Activated naive CD4-positive, alpha-beta T cell treated with anti-CD3 and anti-CD28 coated beads, Interleukin-2, amount 50 U/mL, for 24 hours (primary cell): ENCODE measurements at regions not wholly inside any gene's neighbourhood (a gene's known extent, or its start where the extent isn't known, plus 50 kb on each side); places are given as distances from the start of the nearest gene placed in this dataset.
"Not testable (repeated sequence)": the region's sequence is repeated elsewhere in the genome, so short reads cannot be mapped to it uniquely, and the experiment has no call there.

Experiments
- H3K27ac Mint-ChIP-seq: one replicate; pipeline ENCODE4 v1.8.0; 2021; ENCODE audit warnings: mild to moderate bottlenecking, mixed read lengths
- H3K27me3 Mint-ChIP-seq: one replicate; pipeline ENCODE4 v1.8.0; 2021; ENCODE audit warnings: mixed read lengths
- H3K36me3 Mint-ChIP-seq: one replicate; pipeline ENCODE4 v1.8.0; 2021; ENCODE audit warnings: mixed read lengths
- H3K4me1 Mint-ChIP-seq: one replicate; pipeline ENCODE4 v1.8.0; 2021; ENCODE audit warnings: mixed read lengths
- H3K4me3 Mint-ChIP-seq: one replicate; pipeline ENCODE4 v1.8.0; 2021; ENCODE audit warnings: mild to moderate bottlenecking, mixed read lengths
- H3K9me3 Mint-ChIP-seq: one replicate; pipeline ENCODE4 v1.8.0; 2021; ENCODE audit warnings: mixed read lengths

- H3K9me3 Mint-ChIP-seq: no peaks in the 10 kb centered on the region
- no peaks in the 10 kb centered on the region for H3K36me3 Mint-ChIP-seq
- no peak overlapping the region for H3K4me3 Mint-ChIP-seq
- H3K27me3 Mint-ChIP-seq: no peaks in the 10 kb centered on the region
- H3K4me1 Mint-ChIP-seq: no peaks in the 10 kb centered on the region
- H3K27ac Mint-ChIP-seq: no peak overlapping the region
Measured at GRCh38 chr5:60483050-60483449, 216.9 kb downstream of the DEPDC1B start.

- Mint-ChIP-seq H3K9me3 (no peaks in the 10 kb centered on the region), H3K36me3 (no peaks in the 10 kb centered on the region), H3K27me3 (no peaks in the 10 kb centered on the region), H3K27ac (no peak overlapping the region), H3K4me3 (no peak overlapping the region), H3K4me1 (no peaks in the 10 kb centered on the region)
Measured at GRCh38 chr5:60482301-60482700, 217.7 kb downstream of the DEPDC1B start.

- H3K27ac Mint-ChIP-seq: no peak overlapping the region
- no peak overlapping the region for H3K4me3 Mint-ChIP-seq
- no peaks in the 10 kb centered on the region for H3K9me3 Mint-ChIP-seq
- H3K36me3 Mint-ChIP-seq: no peaks in the 10 kb centered on the region
- H3K4me1 Mint-ChIP-seq: no peaks in the 10 kb centered on the region
- peaks cover 1% of the 10 kb centered on the region for H3K27me3 Mint-ChIP-seq
Measured at GRCh38 chr5:60479542-60479941, 220.4 kb downstream of the DEPDC1B start.

- Mint-ChIP-seq H3K36me3 (no peaks in the 10 kb centered on the region), H3K27ac (no peak overlapping the region), H3K27me3 (peaks cover 1% of the 10 kb centered on the region), H3K4me1 (no peaks in the 10 kb centered on the region), H3K9me3 (peaks cover 2% of the 10 kb centered on the region), H3K4me3 (no peak overlapping the region)
Measured at GRCh38 chr5:60477849-60478248, 222.1 kb downstream of the DEPDC1B start.

- no peaks in the 10 kb centered on the region for H3K4me1 Mint-ChIP-seq
- H3K36me3 Mint-ChIP-seq: no peaks in the 10 kb centered on the region
- no peak overlapping the region for H3K4me3 Mint-ChIP-seq
- H3K27me3 Mint-ChIP-seq: peaks cover 1% of the 10 kb centered on the region
- peaks cover 7% of the 10 kb centered on the region for H3K9me3 Mint-ChIP-seq
- H3K27ac Mint-ChIP-seq: no peak overlapping the region
Measured at GRCh38 chr5:60473654-60474053, 226.3 kb downstream of the DEPDC1B start.

GRCh38 chr5:60473027-60473426 lies 226.9 kb downstream of the DEPDC1B start:
- H3K27me3 Mint-ChIP-seq, H3K4me1 Mint-ChIP-seq, H3K4me3 Mint-ChIP-seq, H3K27ac Mint-ChIP-seq, H3K9me3 Mint-ChIP-seq, H3K36me3 Mint-ChIP-seq: not testable (repeated sequence)

- Mint-ChIP-seq H3K9me3 (peaks cover 7% of the 10 kb centered on the region), H3K27ac (no peak overlapping the region), H3K36me3 (no peaks in the 10 kb centered on the region), H3K27me3 (peaks cover 1% of the 10 kb centered on the region), H3K4me1 (no peaks in the 10 kb centered on the region), H3K4me3 (no peak overlapping the region)
Measured at GRCh38 chr5:60470881-60471280, 229.1 kb downstream of the DEPDC1B start.

- Mint-ChIP-seq H3K4me1 (no peaks in the 10 kb centered on the region), H3K4me3 (no peak overlapping the region), H3K27ac (no peak overlapping the region), H3K36me3 (no peaks in the 10 kb centered on the region), H3K27me3 (no peaks in the 10 kb centered on the region), H3K9me3 (peaks cover 7% of the 10 kb centered on the region)
Measured at GRCh38 chr5:60469286-60469685, 230.7 kb downstream of the DEPDC1B start.

GRCh38 chr5:60463179-60463868 lies 236.6 kb downstream of the DEPDC1B start:
- no peak overlapping the region for H3K27ac Mint-ChIP-seq
- no peaks in the 10 kb centered on the region for H3K9me3 Mint-ChIP-seq
- no peaks in the 10 kb centered on the region for H3K4me1 Mint-ChIP-seq
- no peaks in the 10 kb centered on the region for H3K36me3 Mint-ChIP-seq
- no peak overlapping the region for H3K4me3 Mint-ChIP-seq
- no peaks in the 10 kb centered on the region for H3K27me3 Mint-ChIP-seq

GRCh38 chr5:60458666-60459065 lies 241.3 kb downstream of the DEPDC1B start:
- no peak overlapping the region for H3K4me3 Mint-ChIP-seq
- H3K4me1 Mint-ChIP-seq: no peaks in the 10 kb centered on the region
- no peaks in the 10 kb centered on the region for H3K36me3 Mint-ChIP-seq
- H3K27ac Mint-ChIP-seq: no peak overlapping the region
- no peaks in the 10 kb centered on the region for H3K27me3 Mint-ChIP-seq
- no peaks in the 10 kb centered on the region for H3K9me3 Mint-ChIP-seq

- Mint-ChIP-seq H3K4me1 (no peaks in the 10 kb centered on the region), H3K36me3 (no peaks in the 10 kb centered on the region)
Measured at GRCh38 chr5:60457233-60457632, 242.7 kb downstream of the DEPDC1B start.

GRCh38 chr5:60455589-60455988 lies 244.4 kb downstream of the DEPDC1B start:
- Mint-ChIP-seq H3K9me3 (no peaks in the 10 kb centered on the region), H3K27ac (no peak overlapping the region), H3K36me3 (no peaks in the 10 kb centered on the region), H3K4me3 (no peak overlapping the region), H3K4me1 (no peaks in the 10 kb centered on the region), H3K27me3 (no peaks in the 10 kb centered on the region)

More at GRCh38 chr5:60457233-60457632, 242.7 kb downstream of the DEPDC1B start:
- no peak overlapping the region for H3K4me3 Mint-ChIP-seq
- H3K9me3 Mint-ChIP-seq: no peaks in the 10 kb centered on the region
- H3K27me3 Mint-ChIP-seq: no peaks in the 10 kb centered on the region
- H3K27ac Mint-ChIP-seq: no peak overlapping the region

GRCh38 chr5:60454277-60454676 lies 245.7 kb downstream of the DEPDC1B start:
- H3K27ac Mint-ChIP-seq, H3K36me3 Mint-ChIP-seq: not testable (repeated sequence)

GRCh38 chr5:60453186-60453976 lies 246.6 kb downstream of the DEPDC1B start:
- Mint-ChIP-seq H3K9me3 (no peaks in the 10 kb centered on the region), H3K36me3 (no peaks in the 10 kb centered on the region), H3K27ac (no peak overlapping the region), H3K4me3 (no peak overlapping the region), H3K4me1 (no peaks in the 10 kb centered on the region), H3K27me3 (no peaks in the 10 kb centered on the region)

More at GRCh38 chr5:60454277-60454676, 245.7 kb downstream of the DEPDC1B start:
- H3K9me3 Mint-ChIP-seq, H3K4me3 Mint-ChIP-seq, H3K27me3 Mint-ChIP-seq, H3K4me1 Mint-ChIP-seq: not testable (repeated sequence)

- H3K4me3 Mint-ChIP-seq: no peak overlapping the region
- H3K27ac Mint-ChIP-seq: no peak overlapping the region
- no peaks in the 10 kb centered on the region for H3K27me3 Mint-ChIP-seq
- no peaks in the 10 kb centered on the region for H3K4me1 Mint-ChIP-seq
- H3K36me3 Mint-ChIP-seq: no peaks in the 10 kb centered on the region
- no peaks in the 10 kb centered on the region for H3K9me3 Mint-ChIP-seq
Measured at GRCh38 chr5:60448600-60448999, 251.4 kb downstream of the DEPDC1B start.

GRCh38 chr5:60447488-60447920 lies 252.5 kb downstream of the DEPDC1B start:
- Mint-ChIP-seq H3K4me1 (no peaks in the 10 kb centered on the region), H3K27me3 (no peaks in the 10 kb centered on the region), H3K27ac (no peak overlapping the region)

More at GRCh38 chr5:60447488-60447920, 252.5 kb downstream of the DEPDC1B start:
- Mint-ChIP-seq H3K36me3 (no peaks in the 10 kb centered on the region), H3K9me3 (no peaks in the 10 kb centered on the region), H3K4me3 (no peak overlapping the region)
